HG03139 (cell line): ENCODE measurements at regions not wholly inside any gene's neighbourhood (a gene's known extent, or its start where the extent isn't known, plus 50 kb on each side); places are given as distances from the start of the nearest gene placed in this dataset.

ENCODE experiments used
- ATAC-seq: cut with Tn5 transposase; IDR thresholded peaks from one replicate; pipeline ENCODE4 v1.9.1; 2021; ENCODE audit not compliant: unreplicated experiment

GRCh38 chr3:98968824-98969223 is 67.3 kb upstream of the DCBLD2 start:
- ATAC-seq: no peak

DNA sequence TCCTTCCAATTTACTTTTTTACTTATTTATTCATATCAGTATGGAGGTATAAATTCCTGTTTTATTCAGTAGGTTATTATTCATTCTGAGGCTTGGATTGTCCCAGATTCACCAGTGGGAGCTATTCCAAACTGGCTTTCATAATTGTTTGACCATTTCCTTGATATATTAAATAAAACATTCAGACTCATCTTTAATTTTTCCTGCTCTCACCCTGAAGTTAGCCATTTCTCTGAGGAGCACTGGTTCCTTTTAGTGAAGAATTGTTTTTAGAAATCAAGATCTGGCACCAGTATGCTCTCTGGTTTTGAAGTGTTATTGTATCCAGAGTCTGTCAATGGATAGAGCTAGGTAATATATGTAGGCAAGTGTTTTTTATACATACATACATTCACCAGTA is 66.9 kb upstream of the DCBLD2 start:
- no peak for ATAC-seq

DNA sequence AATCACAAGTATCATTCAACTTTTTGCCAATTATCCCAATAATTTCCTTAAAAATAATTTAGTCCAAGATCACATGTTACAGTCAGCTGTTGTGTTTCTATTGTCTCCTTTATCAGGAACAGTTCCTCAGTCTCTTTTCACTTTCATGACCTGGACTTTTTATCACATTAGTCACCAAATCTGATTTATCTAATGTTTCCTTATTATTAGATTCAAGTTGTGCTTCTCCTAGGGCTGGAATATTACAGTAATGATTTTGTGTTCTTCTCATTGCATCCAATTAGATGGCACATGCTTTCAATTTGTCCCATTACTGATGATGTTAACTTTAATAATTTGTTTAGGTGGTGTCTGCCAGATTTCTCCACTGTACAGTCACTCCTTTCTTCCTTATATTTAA is 66.3 kb upstream of the DCBLD2 start:
- no peak for ATAC-seq

GRCh38 chr3:98966862-98967546 is 65.5 kb upstream of the DCBLD2 start:
- no peak for ATAC-seq

DNA sequence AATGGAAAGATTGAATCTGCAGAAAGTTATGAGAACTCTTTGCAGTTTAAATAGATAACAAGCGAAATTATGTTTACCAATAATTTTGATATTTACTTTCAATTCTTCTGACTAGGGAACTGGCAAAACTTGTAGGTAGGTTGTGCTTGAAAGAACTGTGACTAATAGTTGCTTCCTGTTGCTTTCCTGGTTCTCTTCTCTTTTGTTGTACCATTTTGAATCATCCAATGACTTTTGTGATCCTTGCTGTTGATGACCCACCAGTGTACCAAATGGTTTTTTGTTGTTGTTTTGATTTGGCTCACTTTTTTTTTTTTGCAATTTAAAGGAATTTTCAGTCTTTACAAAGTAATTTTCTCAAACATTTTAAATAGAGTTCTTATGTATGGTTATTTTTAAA is 64.9 kb upstream of the DCBLD2 start:
- ATAC-seq: no peak

- no peak for ATAC-seq
These were observed 63.3 kb upstream of the DCBLD2 start for GRCh38 chr3:98964784-98965183.

DNA sequence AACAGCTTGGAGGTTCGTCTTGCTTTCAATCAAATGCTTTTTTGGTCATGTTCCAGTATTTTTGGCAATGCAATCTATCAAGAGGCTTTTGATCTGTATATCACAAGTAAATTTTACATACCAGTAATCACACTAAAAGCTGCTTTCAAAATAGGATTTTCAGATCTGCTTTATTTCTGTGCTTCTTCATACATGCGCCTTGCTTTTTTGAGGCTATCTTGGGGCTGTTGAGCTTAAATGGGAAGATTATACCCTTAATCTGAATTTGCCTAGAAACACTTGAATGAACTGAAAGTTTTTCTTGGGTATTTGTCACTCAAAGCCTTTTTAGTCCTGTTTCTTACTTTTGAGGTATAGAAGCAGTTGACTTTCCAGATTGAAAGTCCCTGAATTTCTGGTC is 62.1 kb upstream of the DCBLD2 start:
- no peak for ATAC-seq

DNA sequence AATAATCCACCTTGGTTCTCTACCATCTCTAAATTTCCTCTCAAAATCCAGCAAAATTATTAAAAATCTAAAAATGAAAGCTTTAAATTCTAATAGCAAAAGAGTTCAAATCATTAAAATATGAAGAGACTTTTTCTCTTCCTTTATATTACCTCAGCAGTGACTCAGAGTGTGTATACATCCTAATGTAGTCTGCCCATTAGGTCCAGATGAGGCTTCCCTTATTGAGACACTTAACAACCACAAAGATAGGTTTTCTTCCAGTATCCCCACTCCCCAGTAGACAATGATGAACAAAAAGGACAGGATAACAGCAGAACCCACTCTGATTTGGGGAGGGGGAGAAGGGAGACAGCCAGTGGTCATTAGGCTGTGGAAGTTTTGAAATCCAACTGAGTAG is 61.5 kb upstream of the DCBLD2 start:
- ATAC-seq: no peak

DNA sequence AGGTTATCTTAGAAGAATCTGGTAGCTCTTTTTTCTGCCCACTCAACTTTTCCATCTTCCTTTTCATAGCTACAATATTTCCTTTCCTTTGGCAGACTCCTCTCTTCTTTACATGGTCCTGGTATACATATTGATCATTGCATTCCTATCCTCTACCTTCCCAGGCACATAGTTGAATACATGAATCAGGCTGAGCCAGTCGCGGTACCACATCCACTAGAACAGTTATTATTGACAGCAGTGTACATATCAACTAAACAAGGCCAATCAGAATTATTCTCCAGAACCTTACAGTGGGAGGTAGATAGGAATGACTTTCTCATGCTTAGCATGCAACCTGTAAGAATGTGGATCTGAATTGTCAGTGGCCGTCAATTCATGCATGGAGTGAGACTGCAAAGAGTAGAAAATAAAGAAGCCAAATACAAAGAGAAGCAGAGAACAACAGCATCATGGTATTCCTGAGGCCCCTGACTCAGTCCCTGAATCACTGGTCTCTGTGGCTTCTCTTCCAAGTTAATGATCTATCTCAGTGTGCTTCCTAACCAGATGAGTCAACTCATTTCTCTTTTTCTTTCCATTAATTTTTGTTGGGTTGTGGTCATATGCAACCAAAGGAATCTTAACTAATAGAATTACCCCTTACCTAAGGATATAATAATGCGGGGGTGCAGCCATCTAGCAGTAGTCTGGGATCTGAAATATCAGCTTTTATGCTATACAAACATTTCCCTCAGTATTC is 60.9 kb upstream of the DCBLD2 start:
- ATAC-seq: no peak

GRCh38 chr3:98961161-98962155 is 60.0 kb upstream of the DCBLD2 start:
- no peak for ATAC-seq

DNA sequence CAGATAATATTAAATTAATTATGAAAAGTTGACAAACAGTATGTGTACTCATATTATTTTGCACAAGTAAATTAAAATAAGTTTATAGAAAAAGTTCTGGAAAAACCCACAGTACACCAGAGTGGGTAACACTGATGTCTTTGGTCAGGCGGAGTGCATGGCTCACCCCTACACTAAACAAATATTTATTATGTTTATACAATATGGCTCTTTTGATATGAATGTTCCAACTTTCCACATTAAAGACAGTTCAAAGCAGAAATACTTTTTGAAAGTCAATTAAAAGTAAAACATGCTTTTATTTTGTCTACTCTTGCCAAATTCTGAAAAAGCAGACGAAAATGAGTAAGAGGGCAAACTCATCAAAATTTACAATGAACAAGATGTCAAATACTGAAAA is 56.2 kb upstream of the DCBLD2 start:
- no peak for ATAC-seq

DNA sequence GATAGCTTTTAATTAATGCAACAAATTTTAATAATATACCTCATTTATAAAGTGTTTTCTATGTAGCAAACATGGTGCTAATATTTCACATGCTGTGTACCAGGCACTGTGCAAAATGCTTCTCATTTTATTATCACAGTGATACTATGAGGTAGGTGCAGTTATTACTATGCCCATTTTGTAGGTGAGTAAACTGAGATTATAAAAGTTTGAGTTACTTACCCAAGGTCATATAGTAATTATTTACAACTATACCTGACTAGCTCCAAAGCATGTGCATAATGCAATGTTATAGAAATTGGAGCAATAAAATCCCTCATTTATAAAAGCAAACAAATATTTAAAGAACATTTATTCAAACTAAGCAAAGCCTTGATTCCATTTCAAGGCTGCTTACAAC is 54.5 kb upstream of the DCBLD2 start:
- ATAC-seq: no peak

GRCh38 chr3:98954791-98955604 is 53.5 kb upstream of the DCBLD2 start:
- ATAC-seq: no peak

DNA sequence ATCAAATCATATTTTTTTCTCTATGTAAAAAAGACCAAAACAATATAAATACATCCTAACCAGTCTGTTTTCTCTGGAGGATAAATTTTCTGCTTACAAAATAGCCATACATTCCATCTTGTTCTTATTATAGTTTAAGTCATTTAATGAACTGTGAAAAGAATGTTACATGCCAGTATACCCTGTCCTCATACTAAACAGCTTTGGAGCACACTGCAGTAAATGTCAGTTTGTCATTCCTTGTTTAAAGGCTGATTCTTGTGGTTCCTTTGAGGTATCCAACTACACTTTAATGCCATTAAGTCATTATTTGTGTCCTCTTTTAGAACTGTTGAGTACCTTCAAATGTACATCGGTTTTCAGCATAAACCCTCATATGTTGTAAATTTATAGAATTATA is 52.7 kb upstream of the DCBLD2 start:
- no peak for ATAC-seq

DNA sequence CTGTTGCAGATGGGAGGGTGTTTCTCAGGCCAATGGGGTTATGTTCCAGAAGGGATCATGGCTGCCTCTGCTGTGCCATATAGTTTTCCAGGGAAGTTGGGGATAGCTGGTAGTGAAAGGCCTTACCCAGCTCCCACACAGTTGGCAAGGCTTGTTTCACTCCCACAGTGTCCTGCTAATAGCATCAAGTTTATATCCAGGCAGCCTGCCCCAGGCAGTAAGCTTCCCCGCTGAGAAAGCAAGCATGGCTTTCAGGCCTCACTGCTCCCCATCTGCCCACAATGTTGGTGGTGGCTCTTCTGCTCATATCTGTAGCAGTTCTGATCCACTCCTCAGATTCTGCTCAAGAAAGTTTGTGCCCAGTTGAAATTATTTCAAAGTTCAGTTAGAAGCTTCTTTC is 50.9 kb upstream of the DCBLD2 start:
- no peak for ATAC-seq
